ENCODE measurements at regions not wholly inside any gene's neighbourhood (a gene's known extent, or its start where the extent isn't known, plus 50 kb on each side); places are given as distances from the start of the nearest gene placed in this dataset.

GRCh38 chr2:14480120-14480519 lies 152.4 kb upstream of the LRATD1 start (continued):
- no peak for TF ChIP-seq CTCF (IDR thresholded peaks at IDR 0.05; ENCODE audit: control extremely low read depth in 1 of 3, insufficient read depth in 1 of 3, low read depth in 1 of 3, low read length in 3 of 3)

Data from H1 (cell line).